WTC11 (cell line): ENCODE measurements at regions not wholly inside any gene's neighbourhood (a gene's known extent, or its start where the extent isn't known, plus 50 kb on each side); places are given as distances from the start of the nearest gene placed in this dataset.

ENCODE experiments used
- ATAC-seq: fragments of 200-7000 bp; cut with Tn5 transposase; 2 replicates; pipeline ENCODE4 v1.10.0; 2021; ENCODE audit warnings: mild to moderate bottlenecking, moderate library complexity
- CTCF ChIA-PET: fragments of 300-600 bp; sonication (Branson Sonifier 250); formaldehyde crosslinking; loops from one replicate; lab custom pipeline; 2021; ENCODE audit warnings: antibody characterized with exemption; lab: Charles Lee
- POLR2A ChIA-PET: fragments of 350-600 bp; sonication (Branson Sonifier 250); formaldehyde crosslinking; loops from one replicate; lab custom pipeline; 2021; ENCODE audit warnings: antibody characterized with exemption; lab: Charles Lee
- DNase-seq: peaks from one replicate; pipeline ENCODE4 v3.0.0; 2021; ENCODE audit warnings: low spot score
- H3K27ac Mint-ChIP-seq: 2 replicates; pipeline ENCODE4 v1.8.0; 2021; ENCODE audit warnings: mixed read lengths
- H3K27me3 Mint-ChIP-seq: 2 replicates; pipeline ENCODE4 v1.8.0; 2021; ENCODE audit warnings: low read depth, mild to moderate bottlenecking, moderate library complexity, mixed read lengths
- H3K36me3 Mint-ChIP-seq: 2 replicates; pipeline ENCODE4 v1.8.0; 2021; ENCODE audit warnings: mixed read lengths
- H3K4me1 Mint-ChIP-seq: 2 replicates; pipeline ENCODE4 v1.8.0; 2022; ENCODE audit warnings: mixed read lengths
- H3K4me3 Mint-ChIP-seq: 2 replicates; pipeline ENCODE4 v1.8.0; 2021; ENCODE audit warnings: mild to moderate bottlenecking, moderate library complexity, mixed read lengths
- H3K9me3 Mint-ChIP-seq: 2 replicates; pipeline ENCODE4 v1.8.0; 2021; ENCODE audit warnings: mixed read lengths
- FOXJ3 ChIP-seq: sonication (generic); formaldehyde crosslinking; IDR thresholded peaks from 2 replicates; pipeline ENCODE4 v1.9.0; 2021; ENCODE audit warnings: missing genetic modification reagents, mild to moderate bottlenecking, borderline replicate concordance
- IRF2 ChIP-seq: sonication (generic); formaldehyde crosslinking; IDR thresholded peaks from 2 replicates; pipeline ENCODE4 v1.8.0; 2022; ENCODE audit warnings: low read depth, missing genetic modification reagents, borderline replicate concordance
- MXD4 ChIP-seq: fragments of 250-450 bp; sonication (Bioruptor Pico); IDR thresholded peaks from 2 replicates; pipeline ENCODE4 v1.8.0; 2021; ENCODE audit warnings: mild to moderate bottlenecking, moderate library complexity, borderline replicate concordance
- NR2C2 ChIP-seq: sonication (generic); formaldehyde crosslinking; IDR thresholded peaks from 2 replicates; pipeline ENCODE4 v1.8.0; 2022; ENCODE audit warnings: mild to moderate bottlenecking, missing genetic modification reagents
- RELA ChIP-seq: sonication (generic); formaldehyde crosslinking; IDR thresholded peaks from 2 replicates; pipeline ENCODE4 v1.8.1; 2022; ENCODE audit warnings: missing genetic modification reagents, mild to moderate bottlenecking, borderline replicate concordance
- SMAD3 ChIP-seq: sonication (generic); formaldehyde crosslinking; IDR thresholded peaks from 2 replicates; pipeline ENCODE4 v1.8.0; 2022; ENCODE audit warnings: missing genetic modification reagents, mild to moderate bottlenecking, borderline replicate concordance
- ZNF416 ChIP-seq: fragments of 250-450 bp; sonication (Bioruptor Pico); IDR thresholded peaks from 2 replicates; pipeline ENCODE4 v1.9.0; 2021; ENCODE audit warnings: mild to moderate bottlenecking, inconsistent platforms
- TF ChIP-seq, protein P1 (sequence below): sonication (generic); formaldehyde crosslinking; IDR thresholded peaks from 2 replicates; pipeline ENCODE4 v1.8.0; 2022; ENCODE audit warnings: missing genetic modification reagents
- TF ChIP-seq, protein P2 (sequence below): sonication (generic); formaldehyde crosslinking; conservative IDR thresholded peaks from 2 replicates; pipeline ENCODE4 v1.8.1; 2023; ENCODE audit warnings: mild to moderate bottlenecking, low read depth, missing genetic modification reagents, moderate library complexity
- TF ChIP-seq, protein P3 (sequence below): sonication (generic); formaldehyde crosslinking; IDR thresholded peaks from 2 replicates; pipeline ENCODE4 v1.8.1; 2022; ENCODE audit warnings: mild to moderate bottlenecking, moderate library complexity, missing genetic modification reagents
- TF ChIP-seq, protein P4 (sequence below): sonication (generic); formaldehyde crosslinking; IDR thresholded peaks from 2 replicates; pipeline ENCODE4 v1.8.0; 2022; ENCODE audit warnings: mild to moderate bottlenecking, missing genetic modification reagents
- TF ChIP-seq, protein P5 (sequence below): fragments of 250-450 bp; sonication (Bioruptor Pico); IDR thresholded peaks from 2 replicates; pipeline ENCODE4 v1.9.0; 2021; ENCODE audit warnings: mild to moderate bottlenecking, borderline replicate concordance
- TF ChIP-seq, protein P6 (sequence below): sonication (generic); formaldehyde crosslinking; conservative IDR thresholded peaks from 2 replicates; pipeline ENCODE4 v1.8.1; 2022; ENCODE audit warnings: mild to moderate bottlenecking, missing genetic modification reagents
- TF ChIP-seq, protein P7 (sequence below): sonication (generic); formaldehyde crosslinking; IDR thresholded peaks from 2 replicates; pipeline ENCODE4 v1.8.1; 2022; ENCODE audit warnings: low read depth, mild to moderate bottlenecking, moderate library complexity, missing genetic modification reagents, borderline replicate concordance
- TF ChIP-seq, protein P8 (sequence below): fragments of 250-450 bp; sonication (Bioruptor Pico); IDR thresholded peaks from 2 replicates; pipeline ENCODE4 v2.1.2; 2022; ENCODE audit warnings: mild to moderate bottlenecking, moderate library complexity

DNA sequence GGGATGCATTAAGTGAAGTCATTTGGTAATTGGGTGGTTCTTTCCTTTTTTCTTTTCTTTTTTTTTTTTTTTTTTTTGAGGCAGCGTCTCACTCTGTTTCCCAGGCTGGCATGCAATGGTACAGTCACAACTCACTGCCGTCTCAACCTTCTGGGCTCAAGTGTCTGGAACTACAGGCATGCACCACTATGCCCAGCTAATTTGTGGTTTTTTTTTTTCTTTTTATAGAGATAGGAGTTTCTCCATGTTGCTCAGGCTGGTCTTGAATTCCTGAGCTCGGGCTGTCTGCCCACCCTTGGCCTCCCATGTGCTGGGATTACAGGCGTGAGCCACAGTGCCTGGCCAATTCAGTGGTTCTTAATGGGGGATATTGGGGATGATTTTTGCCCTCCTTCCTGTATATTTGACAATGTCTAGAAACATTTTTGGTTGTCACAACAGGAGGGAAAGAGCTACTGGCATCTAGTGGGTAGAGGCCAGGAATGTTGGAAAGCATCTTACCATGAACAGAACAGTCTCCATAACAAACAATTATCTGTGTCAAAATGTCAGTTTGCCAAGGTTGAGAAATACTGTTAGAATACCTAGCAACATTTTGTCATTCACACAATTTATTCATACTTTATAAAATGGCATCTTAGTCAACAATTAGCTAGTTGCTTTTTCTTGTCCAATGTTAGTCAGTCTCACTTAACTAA lies 79.4 kb upstream of the CNTN3 start (continued):
- TF ChIP-seq, protein P1, sequence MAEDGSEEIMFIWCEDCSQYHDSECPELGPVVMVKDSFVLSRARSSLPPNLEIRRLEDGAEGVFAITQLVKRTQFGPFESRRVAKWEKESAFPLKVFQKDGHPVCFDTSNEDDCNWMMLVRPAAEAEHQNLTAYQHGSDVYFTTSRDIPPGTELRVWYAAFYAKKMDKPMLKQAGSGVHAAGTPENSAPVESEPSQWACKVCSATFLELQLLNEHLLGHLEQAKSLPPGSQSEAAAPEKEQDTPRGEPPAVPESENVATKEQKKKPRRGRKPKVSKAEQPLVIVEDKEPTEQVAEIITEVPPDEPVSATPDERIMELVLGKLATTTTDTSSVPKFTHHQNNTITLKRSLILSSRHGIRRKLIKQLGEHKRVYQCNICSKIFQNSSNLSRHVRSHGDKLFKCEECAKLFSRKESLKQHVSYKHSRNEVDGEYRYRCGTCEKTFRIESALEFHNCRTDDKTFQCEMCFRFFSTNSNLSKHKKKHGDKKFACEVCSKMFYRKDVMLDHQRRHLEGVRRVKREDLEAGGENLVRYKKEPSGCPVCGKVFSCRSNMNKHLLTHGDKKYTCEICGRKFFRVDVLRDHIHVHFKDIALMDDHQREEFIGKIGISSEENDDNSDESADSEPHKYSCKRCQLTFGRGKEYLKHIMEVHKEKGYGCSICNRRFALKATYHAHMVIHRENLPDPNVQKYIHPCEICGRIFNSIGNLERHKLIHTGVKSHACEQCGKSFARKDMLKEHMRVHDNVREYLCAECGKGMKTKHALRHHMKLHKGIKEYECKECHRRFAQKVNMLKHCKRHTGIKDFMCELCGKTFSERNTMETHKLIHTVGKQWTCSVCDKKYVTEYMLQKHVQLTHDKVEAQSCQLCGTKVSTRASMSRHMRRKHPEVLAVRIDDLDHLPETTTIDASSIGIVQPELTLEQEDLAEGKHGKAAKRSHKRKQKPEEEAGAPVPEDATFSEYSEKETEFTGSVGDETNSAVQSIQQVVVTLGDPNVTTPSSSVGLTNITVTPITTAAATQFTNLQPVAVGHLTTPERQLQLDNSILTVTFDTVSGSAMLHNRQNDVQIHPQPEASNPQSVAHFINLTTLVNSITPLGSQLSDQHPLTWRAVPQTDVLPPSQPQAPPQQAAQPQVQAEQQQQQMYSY (CRISPR knock-in tag), result no peak

DNA sequence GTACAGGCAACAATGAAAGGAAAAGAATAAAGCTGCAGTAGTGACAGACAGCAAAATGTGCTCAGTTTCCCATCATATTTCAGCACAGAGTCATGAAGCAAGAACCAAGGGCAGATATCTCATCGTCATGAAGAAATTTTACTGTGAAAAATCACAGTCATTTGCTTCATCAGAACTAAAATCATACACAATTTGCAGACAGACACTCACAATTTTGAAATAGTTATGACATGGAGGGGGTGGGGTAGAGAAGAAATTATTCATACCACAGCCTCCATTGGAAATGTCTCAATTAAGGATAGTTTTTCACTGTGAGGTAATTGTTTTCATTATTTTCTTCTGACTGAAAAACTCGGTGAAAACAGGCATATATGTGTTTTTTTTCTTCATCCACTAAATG lies 78.8 kb upstream of the CNTN3 start:
- ChIA-PET POLR2A (no interaction called here), CTCF (no interaction called here)
- Mint-ChIP-seq H3K4me1 (no peaks in the 10 kb centered on the region), H3K4me3 (no peak overlapping the region), H3K9me3 (no peaks in the 10 kb centered on the region), H3K27me3 (no peaks in the 10 kb centered on the region; the same call in 1 of the 2 replicates), H3K36me3 (no peaks in the 10 kb centered on the region), H3K27ac (no peak overlapping the region)
- TF ChIP-seq, protein P2, sequence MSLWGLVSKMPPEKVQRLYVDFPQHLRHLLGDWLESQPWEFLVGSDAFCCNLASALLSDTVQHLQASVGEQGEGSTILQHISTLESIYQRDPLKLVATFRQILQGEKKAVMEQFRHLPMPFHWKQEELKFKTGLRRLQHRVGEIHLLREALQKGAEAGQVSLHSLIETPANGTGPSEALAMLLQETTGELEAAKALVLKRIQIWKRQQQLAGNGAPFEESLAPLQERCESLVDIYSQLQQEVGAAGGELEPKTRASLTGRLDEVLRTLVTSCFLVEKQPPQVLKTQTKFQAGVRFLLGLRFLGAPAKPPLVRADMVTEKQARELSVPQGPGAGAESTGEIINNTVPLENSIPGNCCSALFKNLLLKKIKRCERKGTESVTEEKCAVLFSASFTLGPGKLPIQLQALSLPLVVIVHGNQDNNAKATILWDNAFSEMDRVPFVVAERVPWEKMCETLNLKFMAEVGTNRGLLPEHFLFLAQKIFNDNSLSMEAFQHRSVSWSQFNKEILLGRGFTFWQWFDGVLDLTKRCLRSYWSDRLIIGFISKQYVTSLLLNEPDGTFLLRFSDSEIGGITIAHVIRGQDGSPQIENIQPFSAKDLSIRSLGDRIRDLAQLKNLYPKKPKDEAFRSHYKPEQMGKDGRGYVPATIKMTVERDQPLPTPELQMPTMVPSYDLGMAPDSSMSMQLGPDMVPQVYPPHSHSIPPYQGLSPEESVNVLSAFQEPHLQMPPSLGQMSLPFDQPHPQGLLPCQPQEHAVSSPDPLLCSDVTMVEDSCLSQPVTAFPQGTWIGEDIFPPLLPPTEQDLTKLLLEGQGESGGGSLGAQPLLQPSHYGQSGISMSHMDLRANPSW (CRISPR knock-in tag), result no peak
- TF ChIP-seq, protein P3, sequence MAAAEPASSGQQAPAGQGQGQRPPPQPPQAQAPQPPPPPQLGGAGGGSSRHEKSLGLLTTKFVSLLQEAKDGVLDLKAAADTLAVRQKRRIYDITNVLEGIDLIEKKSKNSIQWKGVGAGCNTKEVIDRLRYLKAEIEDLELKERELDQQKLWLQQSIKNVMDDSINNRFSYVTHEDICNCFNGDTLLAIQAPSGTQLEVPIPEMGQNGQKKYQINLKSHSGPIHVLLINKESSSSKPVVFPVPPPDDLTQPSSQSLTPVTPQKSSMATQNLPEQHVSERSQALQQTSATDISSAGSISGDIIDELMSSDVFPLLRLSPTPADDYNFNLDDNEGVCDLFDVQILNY (CRISPR knock-in tag), result no peak
- TF ChIP-seq, protein P4, sequence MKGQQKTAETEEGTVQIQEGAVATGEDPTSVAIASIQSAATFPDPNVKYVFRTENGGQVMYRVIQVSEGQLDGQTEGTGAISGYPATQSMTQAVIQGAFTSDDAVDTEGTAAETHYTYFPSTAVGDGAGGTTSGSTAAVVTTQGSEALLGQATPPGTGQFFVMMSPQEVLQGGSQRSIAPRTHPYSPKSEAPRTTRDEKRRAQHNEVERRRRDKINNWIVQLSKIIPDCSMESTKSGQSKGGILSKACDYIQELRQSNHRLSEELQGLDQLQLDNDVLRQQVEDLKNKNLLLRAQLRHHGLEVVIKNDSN (CRISPR knock-in tag), result no peak
- TF ChIP-seq FOXJ3 (CRISPR knock-in tag) (no peak), ZNF416 (no peak)
- TF ChIP-seq, protein P5, sequence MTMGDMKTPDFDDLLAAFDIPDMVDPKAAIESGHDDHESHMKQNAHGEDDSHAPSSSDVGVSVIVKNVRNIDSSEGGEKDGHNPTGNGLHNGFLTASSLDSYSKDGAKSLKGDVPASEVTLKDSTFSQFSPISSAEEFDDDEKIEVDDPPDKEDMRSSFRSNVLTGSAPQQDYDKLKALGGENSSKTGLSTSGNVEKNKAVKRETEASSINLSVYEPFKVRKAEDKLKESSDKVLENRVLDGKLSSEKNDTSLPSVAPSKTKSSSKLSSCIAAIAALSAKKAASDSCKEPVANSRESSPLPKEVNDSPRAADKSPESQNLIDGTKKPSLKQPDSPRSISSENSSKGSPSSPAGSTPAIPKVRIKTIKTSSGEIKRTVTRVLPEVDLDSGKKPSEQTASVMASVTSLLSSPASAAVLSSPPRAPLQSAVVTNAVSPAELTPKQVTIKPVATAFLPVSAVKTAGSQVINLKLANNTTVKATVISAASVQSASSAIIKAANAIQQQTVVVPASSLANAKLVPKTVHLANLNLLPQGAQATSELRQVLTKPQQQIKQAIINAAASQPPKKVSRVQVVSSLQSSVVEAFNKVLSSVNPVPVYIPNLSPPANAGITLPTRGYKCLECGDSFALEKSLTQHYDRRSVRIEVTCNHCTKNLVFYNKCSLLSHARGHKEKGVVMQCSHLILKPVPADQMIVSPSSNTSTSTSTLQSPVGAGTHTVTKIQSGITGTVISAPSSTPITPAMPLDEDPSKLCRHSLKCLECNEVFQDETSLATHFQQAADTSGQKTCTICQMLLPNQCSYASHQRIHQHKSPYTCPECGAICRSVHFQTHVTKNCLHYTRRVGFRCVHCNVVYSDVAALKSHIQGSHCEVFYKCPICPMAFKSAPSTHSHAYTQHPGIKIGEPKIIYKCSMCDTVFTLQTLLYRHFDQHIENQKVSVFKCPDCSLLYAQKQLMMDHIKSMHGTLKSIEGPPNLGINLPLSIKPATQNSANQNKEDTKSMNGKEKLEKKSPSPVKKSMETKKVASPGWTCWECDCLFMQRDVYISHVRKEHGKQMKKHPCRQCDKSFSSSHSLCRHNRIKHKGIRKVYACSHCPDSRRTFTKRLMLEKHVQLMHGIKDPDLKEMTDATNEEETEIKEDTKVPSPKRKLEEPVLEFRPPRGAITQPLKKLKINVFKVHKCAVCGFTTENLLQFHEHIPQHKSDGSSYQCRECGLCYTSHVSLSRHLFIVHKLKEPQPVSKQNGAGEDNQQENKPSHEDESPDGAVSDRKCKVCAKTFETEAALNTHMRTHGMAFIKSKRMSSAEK (CRISPR knock-in tag), result no peak
- ATAC-seq (no peak), DNase-seq (no peak)

DNA sequence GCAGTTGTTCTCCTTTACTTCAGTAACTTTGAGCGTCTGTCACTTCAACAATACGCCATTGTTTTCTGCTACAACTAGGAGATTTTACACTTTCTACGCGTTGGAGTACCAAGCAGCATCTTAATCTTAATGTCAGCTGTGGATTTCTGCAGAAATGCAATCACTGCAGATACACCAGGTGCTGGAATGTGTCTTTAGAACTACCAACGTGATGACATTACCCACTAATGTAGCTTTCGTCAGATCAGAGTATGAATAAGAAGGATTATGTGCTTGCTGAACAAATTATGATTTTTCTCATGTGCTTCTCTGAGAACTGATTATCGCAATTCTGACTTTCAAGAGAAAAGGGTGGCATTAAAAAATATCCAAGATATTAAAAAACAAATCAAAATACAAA lies 77.5 kb upstream of the CNTN3 start:
- ChIA-PET POLR2A (no interaction called here), CTCF (no interaction called here)
- no peaks in the 10 kb centered on the region for H3K4me1 Mint-ChIP-seq
- no peaks in the 10 kb centered on the region for H3K9me3 Mint-ChIP-seq
- DNase-seq (no peak), ATAC-seq (no peak)
- H3K36me3 Mint-ChIP-seq, result no peaks in the 10 kb centered on the region
- no peaks in the 10 kb centered on the region; the same call in 1 of the 2 replicates for H3K27me3 Mint-ChIP-seq
- no peak overlapping the region for H3K4me3 Mint-ChIP-seq
- H3K27ac Mint-ChIP-seq, result no peak overlapping the region
- TF ChIP-seq SMAD3 (CRISPR knock-in tag), result no peak
- TF ChIP-seq RELA (CRISPR knock-in tag), result no peak
- no peak for TF ChIP-seq IRF2 (CRISPR knock-in tag)
- TF ChIP-seq, protein P6, sequence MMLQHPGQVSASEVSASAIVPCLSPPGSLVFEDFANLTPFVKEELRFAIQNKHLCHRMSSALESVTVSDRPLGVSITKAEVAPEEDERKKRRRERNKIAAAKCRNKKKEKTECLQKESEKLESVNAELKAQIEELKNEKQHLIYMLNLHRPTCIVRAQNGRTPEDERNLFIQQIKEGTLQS (CRISPR knock-in tag), result no peak
- no peak for TF ChIP-seq NR2C2 (CRISPR knock-in tag)
- TF ChIP-seq, protein P7, sequence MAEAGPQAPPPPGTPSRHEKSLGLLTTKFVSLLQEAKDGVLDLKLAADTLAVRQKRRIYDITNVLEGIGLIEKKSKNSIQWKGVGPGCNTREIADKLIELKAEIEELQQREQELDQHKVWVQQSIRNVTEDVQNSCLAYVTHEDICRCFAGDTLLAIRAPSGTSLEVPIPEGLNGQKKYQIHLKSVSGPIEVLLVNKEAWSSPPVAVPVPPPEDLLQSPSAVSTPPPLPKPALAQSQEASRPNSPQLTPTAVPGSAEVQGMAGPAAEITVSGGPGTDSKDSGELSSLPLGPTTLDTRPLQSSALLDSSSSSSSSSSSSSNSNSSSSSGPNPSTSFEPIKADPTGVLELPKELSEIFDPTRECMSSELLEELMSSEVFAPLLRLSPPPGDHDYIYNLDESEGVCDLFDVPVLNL, result no peak
- TF ChIP-seq, protein P8, sequence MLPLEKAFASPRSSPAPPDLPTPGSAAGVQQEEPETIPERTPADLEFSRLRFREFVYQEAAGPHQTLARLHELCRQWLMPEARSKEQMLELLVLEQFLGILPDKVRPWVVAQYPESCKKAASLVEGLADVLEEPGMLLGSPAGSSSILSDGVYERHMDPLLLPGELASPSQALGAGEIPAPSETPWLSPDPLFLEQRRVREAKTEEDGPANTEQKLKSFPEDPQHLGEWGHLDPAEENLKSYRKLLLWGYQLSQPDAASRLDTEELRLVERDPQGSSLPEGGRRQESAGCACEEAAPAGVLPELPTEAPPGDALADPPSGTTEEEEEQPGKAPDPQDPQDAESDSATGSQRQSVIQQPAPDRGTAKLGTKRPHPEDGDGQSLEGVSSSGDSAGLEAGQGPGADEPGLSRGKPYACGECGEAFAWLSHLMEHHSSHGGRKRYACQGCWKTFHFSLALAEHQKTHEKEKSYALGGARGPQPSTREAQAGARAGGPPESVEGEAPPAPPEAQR (CRISPR knock-in tag), result no peak
- no peak for TF ChIP-seq MXD4 (CRISPR knock-in tag)
- TF ChIP-seq, protein P4 (CRISPR knock-in tag), result no peak
